ENCODE measurements at regions not wholly inside any gene's neighbourhood (a gene's known extent, or its start where the extent isn't known, plus 50 kb on each side); places are given as distances from the start of the nearest gene placed in this dataset.

DNA sequence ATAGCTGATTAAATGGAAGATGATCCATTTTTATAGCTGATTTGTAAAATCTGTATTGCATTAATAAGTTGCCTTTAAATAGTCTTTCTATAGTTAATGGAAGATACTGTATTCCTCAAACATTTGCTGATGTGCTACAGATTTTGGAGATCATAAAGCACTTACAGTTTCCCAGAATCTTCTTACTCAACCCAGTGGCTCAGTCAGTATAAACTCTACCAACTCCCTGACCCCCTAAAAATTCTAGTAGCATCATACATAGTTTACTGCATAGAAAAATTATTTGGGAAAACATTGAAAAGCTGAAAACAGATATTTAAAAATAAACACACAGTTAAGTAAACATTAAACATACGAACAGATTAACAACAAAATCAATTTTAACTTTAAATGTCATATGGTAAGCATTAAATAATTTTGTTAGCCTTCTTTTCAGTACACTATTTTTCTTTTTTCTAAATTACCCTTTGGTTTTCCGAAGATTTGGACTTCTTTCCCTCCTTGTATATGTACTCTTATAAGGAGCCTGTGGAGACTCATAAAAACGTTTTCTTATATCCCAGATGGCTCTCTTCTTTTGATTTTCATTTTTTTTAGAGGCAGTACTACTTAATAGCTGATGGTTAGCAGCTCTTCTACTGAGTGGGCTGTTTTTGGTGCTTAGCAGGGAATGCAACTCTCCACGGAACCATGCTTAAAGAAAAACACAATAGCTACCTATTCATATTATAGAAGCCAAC lies 62.7 kb upstream of the BMP5 start:
- TF ChIP-seq KDM1A (IDR thresholded peaks at IDR 0.05; ENCODE audit: borderline replicate concordance, low read length) (no peak), USF2 (IDR thresholded peaks at IDR 0.05; ENCODE audit: low read length) (no peak), POLR2A (IDR thresholded peaks at IDR 0.05; ENCODE audit: control extremely low read depth in 1 of 2, low read depth in 2 of 2, low read length in 2 of 2) (no peak), EP300 (IDR thresholded peaks at IDR 0.05; ENCODE audit: borderline replicate concordance in 1 of 2, low read depth in 2 of 2, low read length in 2 of 2) (no peak), SIN3A (conservative IDR thresholded peaks at IDR 0.05 in 1 of 2, IDR thresholded peaks at IDR 0.05 in 1 of 2; ENCODE audit: low read depth in 1 of 2, low read length in 2 of 2) (no peak), SP4 (IDR thresholded peaks at IDR 0.05; ENCODE audit: low read length) (no peak), EZH2 (IDR thresholded peaks at IDR 0.05; ENCODE audit: low read depth, low read length, severe bottlenecking) (no peak), RAD21 (IDR thresholded peaks at IDR 0.05 in 1 of 2, conservative IDR thresholded peaks at IDR 0.05 in 1 of 2; ENCODE audit: low read depth in 2 of 2, low read length in 2 of 2) (no peak), BRCA1 (IDR thresholded peaks at IDR 0.05; ENCODE audit: low read depth, low read length) (no peak), RBBP5 (IDR thresholded peaks at IDR 0.05; ENCODE audit: borderline replicate concordance, low read depth, low read length) (no peak)
- TF ChIP-seq, protein P1, sequence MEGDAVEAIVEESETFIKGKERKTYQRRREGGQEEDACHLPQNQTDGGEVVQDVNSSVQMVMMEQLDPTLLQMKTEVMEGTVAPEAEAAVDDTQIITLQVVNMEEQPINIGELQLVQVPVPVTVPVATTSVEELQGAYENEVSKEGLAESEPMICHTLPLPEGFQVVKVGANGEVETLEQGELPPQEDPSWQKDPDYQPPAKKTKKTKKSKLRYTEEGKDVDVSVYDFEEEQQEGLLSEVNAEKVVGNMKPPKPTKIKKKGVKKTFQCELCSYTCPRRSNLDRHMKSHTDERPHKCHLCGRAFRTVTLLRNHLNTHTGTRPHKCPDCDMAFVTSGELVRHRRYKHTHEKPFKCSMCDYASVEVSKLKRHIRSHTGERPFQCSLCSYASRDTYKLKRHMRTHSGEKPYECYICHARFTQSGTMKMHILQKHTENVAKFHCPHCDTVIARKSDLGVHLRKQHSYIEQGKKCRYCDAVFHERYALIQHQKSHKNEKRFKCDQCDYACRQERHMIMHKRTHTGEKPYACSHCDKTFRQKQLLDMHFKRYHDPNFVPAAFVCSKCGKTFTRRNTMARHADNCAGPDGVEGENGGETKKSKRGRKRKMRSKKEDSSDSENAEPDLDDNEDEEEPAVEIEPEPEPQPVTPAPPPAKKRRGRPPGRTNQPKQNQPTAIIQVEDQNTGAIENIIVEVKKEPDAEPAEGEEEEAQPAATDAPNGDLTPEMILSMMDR (IDR thresholded peaks at IDR 0.05; ENCODE audit: control extremely low read depth in 1 of 3, insufficient read depth in 1 of 3, low read depth in 1 of 3, low read length in 3 of 3): no peak
